GM18870 (cell line): ENCODE measurements at regions not wholly inside any gene's neighbourhood (a gene's known extent, or its start where the extent isn't known, plus 50 kb on each side); places are given as distances from the start of the nearest gene placed in this dataset.
"Not testable (repeated sequence)": the region's sequence is repeated elsewhere in the genome, so short reads cannot be mapped to it uniquely, and the experiment has no call there.

Experiments
- ATAC-seq: cut with Tn5 transposase; IDR thresholded peaks from one replicate; pipeline ENCODE4 v1.9.1; 2021; ENCODE audit warnings: moderate library complexity; ENCODE audit not compliant: unreplicated experiment

DNA sequence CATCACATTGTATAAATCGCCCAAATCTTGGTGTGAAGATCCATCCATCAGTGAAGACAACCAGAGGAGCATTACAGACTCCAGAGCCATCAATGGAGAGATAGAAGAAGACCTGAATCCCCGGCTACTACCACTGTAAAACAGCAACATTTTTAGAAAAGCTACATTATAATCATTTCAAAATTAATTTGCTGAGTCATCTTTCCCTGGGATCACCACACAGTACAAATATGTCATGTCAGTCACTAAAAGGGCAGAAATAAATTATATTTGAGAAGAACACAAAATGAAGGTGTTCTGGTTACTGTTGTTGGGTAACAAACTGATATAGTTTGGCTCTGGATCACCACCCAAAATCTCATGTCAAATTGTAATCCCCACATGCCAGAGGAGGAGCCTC lies 218.5 kb upstream of the STT3B start:
- no peak for ATAC-seq

DNA sequence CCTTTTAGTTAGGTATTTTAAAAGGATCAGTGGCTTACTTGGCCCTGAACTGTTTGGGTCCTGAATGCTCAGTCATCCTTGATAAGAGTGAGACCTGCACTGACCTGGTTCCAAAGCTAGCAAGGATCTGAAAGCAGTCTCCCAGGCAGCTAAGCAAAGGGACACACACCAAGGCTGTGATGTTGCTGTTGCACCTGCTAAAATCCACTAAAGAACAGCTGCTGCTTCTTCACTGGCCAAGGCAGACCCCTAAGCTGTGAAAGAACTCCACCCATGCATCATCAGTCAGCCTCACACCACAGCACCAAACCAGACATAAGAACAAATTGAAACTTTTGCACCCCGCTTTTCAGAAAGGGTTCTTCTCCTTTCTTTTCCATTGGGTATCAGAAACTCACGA lies 213.4 kb upstream of the STT3B start:
- no peak for ATAC-seq

DNA sequence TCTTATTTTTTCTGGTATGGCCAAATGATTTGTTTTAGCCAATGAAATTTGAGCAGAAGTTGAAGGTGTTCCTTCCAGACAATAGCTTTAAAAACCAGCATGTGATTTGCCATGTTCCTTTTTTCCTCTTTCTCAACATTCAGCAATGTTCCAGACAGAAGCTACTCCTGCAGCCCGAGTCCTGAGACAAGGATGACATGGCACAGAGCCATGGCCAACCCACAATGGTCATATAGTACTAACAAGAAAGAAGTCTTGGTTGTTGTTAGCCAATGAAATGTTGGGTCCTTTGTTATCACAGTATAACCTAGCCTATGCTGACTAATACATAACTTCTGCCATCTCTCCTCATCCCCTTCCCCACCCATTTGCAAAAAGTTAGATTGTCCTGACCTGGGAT lies 211.1 kb upstream of the STT3B start:
- ATAC-seq: no peak

DNA sequence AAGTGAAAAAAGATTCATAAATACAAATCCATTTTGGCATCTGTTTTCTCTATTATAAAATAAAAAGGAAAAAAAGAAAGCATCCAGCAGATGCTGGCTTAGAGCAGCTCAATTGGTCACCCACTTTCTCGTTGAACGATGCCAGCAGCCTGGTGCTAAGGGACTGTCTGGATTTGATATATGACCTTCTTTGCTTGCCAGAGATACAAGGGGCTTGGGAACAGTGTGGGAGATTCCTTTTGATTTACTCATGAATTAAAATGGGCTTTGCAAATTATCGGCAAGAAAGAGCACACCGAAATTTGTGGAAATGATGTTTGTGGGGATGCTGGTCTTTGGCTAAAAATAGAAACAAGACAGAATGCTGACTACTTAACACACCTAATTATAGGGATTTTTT lies 210.3 kb upstream of the STT3B start:
- no peak for ATAC-seq

DNA sequence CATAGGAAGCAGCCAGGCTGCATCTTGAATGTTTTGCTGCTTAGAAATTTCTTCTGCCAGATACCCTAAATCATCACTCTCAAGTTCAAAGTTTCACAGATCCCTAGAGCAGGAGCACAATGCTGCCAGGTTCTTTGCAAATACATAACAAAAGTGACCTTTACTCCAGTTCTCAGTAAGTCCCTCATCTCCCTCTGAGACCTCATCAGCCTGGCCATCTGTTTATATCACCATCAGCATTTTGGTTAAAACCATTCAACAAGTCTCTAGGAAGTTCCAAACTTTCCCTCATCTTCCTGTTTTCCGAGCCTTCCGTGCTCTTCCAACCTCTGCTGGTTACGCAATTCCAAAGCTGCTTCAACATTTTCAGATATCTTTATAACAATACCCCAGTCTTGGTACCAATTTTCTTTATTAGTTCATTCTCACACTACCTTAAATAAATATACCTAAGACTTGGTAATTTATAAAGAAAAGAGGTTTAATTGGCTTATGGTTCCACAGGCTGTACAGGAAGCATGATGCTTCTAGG lies 204.8 kb upstream of the STT3B start:
- not testable (repeated sequence) for ATAC-seq

DNA sequence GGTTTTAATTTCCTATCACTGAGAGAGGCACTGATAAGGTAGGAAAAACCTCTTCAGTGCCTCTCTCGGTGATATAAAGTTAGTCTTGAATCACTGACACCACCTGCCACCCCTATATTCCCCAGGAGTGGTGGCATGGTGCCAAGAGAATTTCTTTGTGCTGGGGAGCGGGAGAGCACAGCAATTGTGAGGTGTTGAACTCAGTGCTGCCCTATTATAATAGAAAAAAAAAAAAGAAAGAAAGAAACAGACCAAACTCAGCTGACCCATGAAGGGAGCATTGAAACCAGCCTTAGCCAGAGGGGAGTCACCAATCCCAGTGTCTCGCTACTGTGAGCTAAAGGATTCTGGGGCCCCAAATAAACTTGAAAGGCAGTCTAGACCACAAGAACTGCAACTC lies 201.4 kb upstream of the STT3B start:
- no peak for ATAC-seq

DNA sequence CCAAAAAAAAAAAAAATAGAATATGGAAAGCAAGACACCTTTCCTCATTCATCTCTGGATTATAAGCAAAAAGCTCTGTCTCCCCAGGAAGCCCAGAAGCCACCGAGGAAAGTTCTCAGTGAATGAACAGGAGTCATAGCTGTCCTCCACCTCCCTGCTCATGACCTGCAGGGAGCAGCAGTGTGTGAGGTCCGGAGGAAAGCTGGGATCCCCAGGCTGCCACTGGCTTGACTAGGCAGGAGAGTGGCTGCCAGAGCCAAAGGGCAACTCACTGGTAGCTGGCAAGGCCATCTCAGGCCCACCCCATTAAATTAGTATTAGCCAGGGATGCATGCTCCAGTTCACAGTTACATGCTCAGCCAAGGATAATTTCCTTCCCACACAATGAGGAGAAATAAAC lies 191.6 kb upstream of the STT3B start:
- no peak for ATAC-seq

DNA sequence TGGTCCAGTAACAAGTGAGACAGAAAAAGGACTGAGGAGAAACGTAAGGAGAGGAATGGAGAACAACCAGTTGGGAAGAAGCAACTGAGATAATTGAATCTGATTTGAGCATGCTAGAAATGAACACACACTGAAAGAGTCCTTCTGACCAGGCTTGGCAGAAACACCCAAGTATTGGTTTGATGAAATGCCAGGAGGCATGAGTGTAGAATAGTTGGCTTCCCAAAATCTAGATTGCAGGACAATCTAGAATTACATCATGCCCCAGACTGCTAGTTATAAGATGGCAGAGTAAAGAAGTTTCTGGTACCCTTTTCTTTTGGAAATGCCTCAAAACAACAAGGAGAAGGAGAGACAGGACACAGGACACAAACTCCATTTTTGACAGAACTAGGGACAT lies 189.7 kb upstream of the STT3B start:
- no peak for ATAC-seq

DNA sequence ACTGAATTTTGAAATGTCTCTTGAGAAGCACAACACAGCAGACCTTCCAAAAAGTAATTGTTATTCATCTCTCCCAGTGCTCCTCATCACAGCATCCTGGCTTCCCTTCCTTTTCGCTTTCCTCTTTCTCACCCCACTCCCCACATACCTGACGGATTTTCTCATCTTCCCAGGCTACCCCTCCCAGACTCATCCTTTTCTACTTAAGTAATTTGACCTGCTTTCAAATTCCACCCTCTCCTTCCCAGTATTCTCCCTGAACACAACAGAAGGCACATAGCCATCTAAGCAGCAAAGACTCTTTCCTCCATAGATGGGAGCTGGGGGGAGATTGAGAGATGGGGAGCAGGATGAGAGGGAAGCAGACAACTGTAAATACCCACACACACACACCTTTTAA lies 187.1 kb upstream of the STT3B start:
- ATAC-seq: no peak

DNA sequence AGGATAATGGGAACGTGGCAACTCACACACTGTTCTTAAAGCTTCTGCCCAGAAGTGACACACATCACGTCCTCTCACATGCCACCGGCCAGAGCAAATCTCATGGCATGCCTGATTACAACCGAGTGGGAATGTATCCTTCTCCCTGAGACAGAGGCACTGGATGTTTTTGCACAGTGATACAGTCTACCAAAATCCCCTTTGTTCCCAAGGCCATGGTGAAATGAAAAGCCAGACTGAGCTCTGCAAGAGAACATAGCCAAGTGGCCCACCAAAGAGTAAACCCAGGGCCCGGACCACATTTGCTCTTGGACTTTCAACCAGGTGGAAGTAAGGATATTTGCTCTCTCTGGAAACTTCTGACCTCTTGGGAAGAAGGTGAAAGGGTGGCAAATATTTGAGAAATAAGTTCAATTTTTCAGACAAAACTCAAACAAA lies 186.2 kb upstream of the STT3B start:
- no peak for ATAC-seq

DNA sequence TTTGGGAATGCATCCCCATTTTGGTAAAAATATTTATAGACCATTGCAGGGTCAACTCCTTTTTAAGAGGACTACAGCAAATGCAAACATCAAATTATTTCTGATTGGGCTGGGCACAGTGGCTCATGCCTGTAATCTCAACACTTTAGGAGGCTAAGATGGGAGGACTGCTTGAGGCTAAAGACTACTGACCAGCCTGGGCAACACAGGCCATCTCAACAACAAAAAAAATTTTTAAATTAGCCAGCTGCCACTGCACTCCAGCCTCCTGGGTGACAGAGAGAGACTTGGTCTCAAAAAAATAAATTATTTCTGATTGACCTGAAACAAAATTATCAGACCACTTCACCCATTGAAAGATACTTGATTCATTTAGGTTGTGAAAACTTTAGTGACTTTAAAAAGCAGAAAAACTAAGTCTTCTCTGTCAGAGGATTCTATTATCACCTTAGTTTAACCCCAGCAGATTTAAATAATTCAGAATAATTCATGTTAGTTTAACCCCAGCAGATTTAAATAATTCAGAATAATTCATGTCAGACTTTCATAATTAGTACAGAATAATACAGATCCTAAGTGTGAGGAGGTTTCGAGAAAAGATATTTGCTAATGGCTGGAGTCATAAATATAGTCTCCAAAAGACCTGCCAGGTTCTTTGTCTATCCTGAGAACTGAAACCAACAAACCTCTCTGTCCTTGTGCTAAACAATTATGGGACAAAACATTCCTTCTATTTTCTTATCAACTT lies 183.6 kb upstream of the STT3B start:
- no peak for ATAC-seq

DNA sequence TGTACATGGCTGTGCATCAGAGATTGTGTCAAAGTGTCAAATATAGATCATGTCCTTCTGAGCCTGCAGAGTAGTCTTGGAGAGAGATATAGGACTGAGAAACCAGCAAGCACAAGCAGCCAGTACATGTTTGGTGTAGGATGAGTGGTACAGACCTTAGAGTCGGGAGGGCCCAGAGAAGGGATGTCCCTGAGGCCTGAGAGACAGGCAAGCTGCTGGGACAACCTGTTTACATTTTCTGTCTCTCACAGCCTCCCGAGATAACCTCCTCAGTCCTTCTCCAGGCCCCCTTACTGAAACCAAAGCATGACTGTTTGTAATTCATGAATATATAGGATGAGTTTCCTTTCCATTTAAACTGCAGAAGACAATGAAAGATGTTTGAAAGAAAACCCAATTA lies 182.4 kb upstream of the STT3B start:
- ATAC-seq: no peak

DNA sequence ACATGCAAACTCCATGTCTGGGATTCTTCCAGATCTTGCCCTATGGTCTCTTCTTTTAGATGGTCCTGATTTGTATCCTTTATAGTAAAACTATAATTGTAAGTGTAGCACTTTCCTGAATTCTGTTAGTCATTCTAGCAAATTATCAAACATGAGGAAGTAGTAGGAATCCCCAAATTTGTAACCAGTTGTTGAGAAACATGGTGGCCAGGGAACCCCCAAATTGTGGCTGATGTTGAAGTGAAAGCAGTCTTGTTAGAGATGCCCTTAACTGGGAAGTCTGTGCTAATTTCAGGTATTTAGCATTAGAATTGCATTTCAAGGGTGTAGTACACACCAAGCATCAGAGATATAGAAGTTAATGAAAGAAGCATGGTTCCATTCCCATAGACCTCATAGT lies 180.4 kb upstream of the STT3B start:
- no peak for ATAC-seq

DNA sequence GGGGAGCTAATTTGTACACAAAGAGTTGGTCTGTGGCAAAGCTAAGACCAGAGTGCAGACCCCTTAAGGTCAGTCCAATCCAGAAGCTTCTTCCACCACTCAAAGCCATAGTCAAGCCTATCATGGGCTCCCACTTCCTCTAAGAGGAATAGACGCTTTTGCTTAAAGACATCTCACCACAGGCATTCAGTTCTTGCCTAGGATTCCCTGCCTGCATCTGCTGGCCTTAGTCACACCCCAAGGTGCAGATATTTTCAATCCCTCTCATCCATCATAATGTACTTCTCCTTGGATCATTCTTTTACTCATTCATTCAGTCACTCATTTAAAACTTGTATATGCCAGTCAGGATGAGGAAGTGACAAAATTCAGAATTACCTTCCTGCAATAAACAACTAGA lies 179.6 kb upstream of the STT3B start:
- ATAC-seq: no peak

DNA sequence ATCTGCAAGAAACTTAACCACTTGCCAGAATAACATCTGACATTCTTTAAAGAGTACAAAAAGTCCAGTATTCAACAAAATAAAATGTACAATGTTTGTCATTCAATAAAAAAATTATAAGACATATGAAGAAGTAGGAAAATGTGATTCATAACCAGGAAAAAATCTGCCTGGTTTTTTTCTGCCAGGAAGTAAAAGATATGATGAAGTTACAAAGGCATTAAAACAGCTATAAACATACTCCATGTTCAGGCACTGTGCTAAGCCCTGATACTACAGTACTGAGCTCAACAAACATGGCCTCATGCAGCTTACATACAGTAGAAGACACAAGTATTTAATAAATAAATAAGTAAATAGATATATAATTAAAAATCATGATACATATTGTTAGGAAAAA lies 178.4 kb upstream of the STT3B start:
- no peak for ATAC-seq

DNA sequence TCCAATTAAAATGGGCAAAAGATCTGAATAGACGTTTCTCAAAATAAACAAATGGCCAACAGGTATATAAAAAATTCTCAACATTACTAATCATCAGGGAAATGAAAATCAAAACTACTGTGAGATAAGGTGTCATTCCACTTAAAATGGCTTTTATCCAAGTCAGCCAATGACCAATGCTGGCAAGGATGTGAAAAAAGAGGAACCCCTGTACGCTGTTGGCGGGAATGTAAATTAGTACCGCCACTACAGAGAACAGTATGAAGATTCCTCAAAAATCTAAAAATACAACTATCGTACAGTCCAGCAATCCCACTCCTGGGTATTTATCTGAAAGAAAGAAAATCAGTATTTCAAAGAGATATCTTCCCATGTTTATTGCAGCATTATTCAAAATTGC lies 176.9 kb upstream of the STT3B start:
- no peak for ATAC-seq

DNA sequence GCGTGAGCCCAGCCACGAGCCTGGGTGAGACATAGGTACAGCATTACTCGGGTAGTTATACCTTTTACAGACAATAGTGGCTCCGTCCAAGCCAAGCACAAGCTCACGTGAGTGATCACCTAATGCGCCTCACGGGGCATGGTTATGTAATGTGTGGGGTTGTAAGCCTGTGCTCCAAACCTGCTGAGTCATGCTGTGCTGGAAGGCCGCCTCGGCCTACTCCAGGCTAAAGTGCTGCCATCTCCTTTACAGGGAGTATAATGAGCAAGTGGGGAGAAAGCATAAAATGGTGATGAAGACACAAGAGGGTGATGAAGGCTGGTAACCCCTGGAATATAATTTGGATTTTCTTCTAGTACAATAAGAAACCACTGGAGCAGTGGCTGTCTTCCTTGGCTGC lies 175.8 kb upstream of the STT3B start:
- no peak for ATAC-seq

DNA sequence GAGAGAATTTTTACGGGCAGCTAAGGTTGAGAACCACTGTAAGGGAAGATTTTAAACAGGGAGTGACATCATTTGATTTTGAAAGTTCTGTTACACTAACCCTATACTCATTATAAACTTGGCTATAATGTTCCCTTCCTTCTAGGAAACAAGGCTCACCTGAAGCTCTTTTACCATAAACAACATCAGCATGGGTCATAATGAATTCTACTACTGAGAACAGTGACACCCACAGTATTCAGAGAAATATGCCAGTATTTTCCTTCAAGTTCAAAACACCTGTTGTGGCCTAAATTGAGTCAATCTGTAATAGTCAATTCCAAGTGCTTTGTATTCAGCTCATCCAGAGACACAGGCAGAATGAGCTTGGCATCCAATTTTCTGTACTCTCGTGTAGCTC lies 175.3 kb upstream of the STT3B start:
- no peak for ATAC-seq

DNA sequence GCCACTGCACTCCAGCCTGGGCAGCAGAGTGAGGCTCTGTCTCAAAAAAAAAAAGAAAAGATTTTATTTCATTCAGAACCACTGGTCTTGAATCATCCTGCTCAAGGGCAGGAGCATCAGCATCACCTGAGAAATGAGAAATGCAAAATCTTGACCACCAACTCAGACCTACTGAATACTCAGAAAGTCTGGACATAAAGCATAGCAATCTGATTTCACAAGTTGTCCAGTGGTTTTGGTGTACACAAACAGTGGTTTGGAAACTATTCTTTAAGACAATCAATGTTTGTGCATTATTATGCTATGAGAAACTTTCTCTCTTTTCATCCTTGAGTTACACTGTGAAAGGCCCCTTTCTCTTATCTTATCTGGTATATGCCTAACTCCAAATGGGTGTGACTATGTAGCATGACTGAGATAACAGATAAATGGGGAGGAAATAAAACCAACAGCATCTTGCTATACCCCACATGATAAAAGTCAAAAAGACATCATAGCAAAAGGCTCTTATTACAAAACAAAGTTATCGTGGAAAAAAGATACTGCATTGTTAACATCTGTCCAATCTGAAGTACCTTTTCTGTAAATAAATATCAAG lies 174.2 kb upstream of the STT3B start:
- no peak for ATAC-seq

DNA sequence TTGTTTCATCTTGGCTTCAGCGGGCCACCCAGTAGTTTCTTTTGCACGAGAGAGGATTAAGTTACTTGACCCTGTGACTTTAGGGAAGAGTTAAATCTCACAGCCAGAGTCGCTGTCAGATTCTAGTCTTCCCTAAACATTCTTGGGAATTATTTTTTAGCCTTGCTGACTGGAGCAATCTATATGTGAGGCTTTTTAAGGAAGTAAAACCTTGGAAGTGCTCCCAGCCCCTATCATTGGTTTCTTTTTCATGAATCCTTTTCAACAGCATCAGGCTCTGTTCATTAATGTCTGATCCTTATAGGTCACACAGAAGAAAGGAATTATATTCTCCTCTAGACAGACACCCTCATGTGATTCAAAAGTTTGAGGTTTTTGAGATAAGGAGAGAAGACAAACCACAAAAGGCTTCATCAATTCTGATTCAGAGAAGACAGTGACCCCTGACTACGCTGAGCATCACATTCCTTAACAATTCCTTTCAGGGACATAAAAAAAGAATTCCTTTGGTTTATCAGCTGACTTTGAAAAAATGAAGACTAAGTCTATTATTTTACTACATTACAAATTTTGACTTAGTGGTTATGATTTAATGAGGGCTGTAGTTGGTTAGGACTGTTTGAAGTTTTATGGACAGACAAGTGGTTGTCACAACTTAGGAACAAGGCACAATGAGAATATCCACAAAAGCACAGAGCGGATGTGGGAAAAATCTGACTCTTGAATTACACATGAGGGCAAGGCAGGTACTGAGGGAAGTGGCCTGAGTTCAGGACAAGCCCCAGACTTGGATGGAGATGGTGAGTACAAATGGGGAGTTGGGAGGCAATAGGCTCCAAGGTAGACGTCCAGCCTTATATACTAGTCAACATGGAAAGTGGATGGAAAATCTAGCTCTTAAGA lies 171.1 kb upstream of the STT3B start:
- no peak for ATAC-seq

DNA sequence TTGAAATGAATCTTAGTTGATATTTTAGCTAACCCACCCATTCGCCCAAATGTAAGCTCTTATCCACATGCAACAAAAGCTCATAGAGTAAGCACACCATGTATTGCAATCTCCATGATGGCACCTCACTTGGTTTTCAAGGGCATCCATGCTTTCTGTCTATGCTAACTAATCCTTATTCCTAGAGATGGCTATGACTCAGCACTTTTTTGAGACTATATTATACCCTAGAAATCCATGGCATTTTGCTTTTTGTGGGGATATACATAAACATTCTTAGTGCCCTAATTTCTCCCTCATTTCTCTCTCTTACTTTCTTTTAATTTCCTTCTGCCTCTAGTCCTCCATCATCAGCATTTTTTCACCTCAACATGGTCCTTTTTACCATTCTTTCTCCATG lies 168.5 kb upstream of the STT3B start:
- no peak for ATAC-seq

DNA sequence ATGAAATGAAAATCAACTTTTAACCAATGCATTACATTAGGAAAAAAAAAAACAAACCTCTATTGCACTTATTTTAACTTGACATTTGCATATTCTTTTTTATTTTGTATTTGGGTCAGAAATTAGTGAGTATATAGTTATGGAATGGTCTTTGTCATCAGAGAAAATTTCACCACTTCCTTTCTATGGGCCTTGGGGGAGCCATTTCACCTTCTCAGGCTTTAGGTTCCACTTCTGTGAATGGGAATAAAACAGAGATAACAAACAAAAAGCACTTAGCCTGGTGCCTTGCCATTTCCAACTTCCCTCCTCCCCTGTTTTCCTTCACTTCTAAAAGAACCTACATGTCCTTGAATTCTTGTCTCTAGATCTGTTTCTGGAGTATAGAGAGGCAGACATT lies 168.0 kb upstream of the STT3B start:
- no peak for ATAC-seq
